AG04449 (cell line): ENCODE measurements at regions not wholly inside any gene's neighbourhood (a gene's known extent, or its start where the extent isn't known, plus 50 kb on each side); places are given as distances from the start of the nearest gene placed in this dataset.

Source experiments
- CTCF ChIA-PET: fragments of 350-600 bp; formaldehyde crosslinking; extraction: SDS; loops from one replicate; lab custom pipeline; 2021; ENCODE audit warnings: antibody characterized with exemption; lab: Yijun Ruan, JAX
- POLR2A ChIA-PET: fragments of 400-600, 350-600 bp; formaldehyde crosslinking; extraction: SDS; loops from one replicate; lab custom pipeline; 2020; ENCODE audit warnings: antibody characterized with exemption, inconsistent platforms; lab: Yijun Ruan, JAX
- DNase-seq: peaks from one replicate; pipeline ENCODE4 v3.0.0-alpha.2; 2010; ENCODE audit warnings: low read depth, low spot score
- H3K4me3 ChIP-seq: 2 replicates; pipeline ENCODE4 v1.5.1; 2011; ENCODE audit warnings: low read depth, mild to moderate bottlenecking, control low read depth, low read length
- CTCF ChIP-seq: IDR thresholded peaks from one replicate; pipeline ENCODE4 v1.5.1; 2011; ENCODE audit warnings: mild to moderate bottlenecking, moderate library complexity, low read length, control low read depth, inconsistent platforms; ENCODE audit not compliant: insufficient read depth; ENCODE audit errors: missing control alignments

GRCh38 chr2:60268032-60268431 is 285.4 kb downstream of the BCL11A start:
- DNase-seq, result no peak
- TF ChIP-seq CTCF, result no peak
- CTCF ChIA-PET, result no interaction called here
- H3K4me3 ChIP-seq, result no peak overlapping the region
- POLR2A ChIA-PET, result no interaction called here

DNA sequence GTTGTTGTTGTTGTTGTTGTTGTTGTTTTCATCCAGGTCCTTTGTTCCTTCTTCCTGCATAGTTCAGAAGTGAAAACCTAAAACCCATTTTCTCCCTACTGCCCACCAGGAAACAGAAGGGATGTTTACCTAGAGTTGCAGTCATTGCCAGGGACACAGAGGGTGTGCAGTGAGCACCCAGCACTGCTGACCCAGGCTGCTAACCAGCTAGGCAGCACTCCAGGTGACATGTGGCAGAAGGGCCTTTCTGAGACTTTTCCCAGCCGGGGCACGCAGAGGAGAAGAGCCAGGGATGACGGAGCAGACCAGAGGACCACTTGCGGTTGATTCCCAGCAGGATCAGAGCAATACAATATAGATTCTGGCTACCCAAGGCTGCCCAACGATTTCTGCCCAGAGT is 286.3 kb downstream of the BCL11A start:
- CTCF ChIA-PET, result no interaction called here
- TF ChIP-seq CTCF, result no peak
- DNase-seq, result no peak
- POLR2A ChIA-PET, result no interaction called here
- H3K4me3 ChIP-seq, result no peak overlapping the region

GRCh38 chr2:60262178-60262577 is 291.3 kb downstream of the BCL11A start:
- H3K4me3 ChIP-seq, result no peak overlapping the region
- TF ChIP-seq CTCF, result no peak
- ChIA-PET POLR2A (no interaction called here), CTCF (no interaction called here)
- no peak for DNase-seq

- CTCF ChIA-PET, result no interaction called here
- no peak for DNase-seq
- TF ChIP-seq CTCF, result no peak
- POLR2A ChIA-PET, result no interaction called here
- H3K4me3 ChIP-seq, result no peak overlapping the region
Observed at GRCh38 chr2:60260639-60261296, 292.7 kb downstream of the BCL11A start.

- POLR2A ChIA-PET, result no interaction called here
- no peak for DNase-seq
- H3K4me3 ChIP-seq, result no peak overlapping the region
- CTCF ChIA-PET, result no interaction called here
- no peak for TF ChIP-seq CTCF
Observed at GRCh38 chr2:60259781-60260180, 293.7 kb downstream of the BCL11A start.

DNA sequence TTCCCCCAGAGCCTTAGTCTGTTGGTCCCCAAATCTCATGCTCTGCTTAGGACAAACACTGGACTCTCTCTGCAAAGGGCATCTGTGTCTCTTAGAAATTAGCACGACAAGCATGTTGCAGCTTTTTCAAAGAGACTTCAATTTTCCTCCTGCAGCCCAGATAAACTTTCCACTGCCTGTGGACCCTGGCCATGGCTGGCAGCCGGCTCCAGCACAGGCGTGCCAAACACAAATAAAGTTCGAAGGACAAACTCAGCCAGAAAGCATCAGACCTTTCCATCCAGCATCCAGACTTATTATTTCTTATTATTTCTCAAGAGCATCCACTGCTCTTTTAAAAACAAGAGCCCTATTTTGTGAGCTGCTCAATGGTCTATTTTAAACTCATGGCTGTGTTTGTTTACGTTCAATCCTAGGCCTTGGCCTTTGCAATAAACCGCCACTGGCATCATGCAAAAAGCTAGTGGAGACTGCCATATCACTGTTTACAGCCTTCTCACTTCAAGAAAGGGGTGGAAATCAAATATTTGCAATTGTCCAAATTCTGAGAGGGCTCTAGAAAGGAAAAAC is 300.8 kb downstream of the BCL11A start:
- ChIA-PET POLR2A (no interaction called here), CTCF (no interaction called here)
- H3K4me3 ChIP-seq, result no peak overlapping the region
- no peak for DNase-seq
- no peak for TF ChIP-seq CTCF
